ENCODE measurements at regions not wholly inside any gene's neighbourhood (a gene's known extent, or its start where the extent isn't known, plus 50 kb on each side); places are given as distances from the start of the nearest gene placed in this dataset.

GRCh38 chr2:136255648-136256461 lies 137.9 kb upstream of the CXCR4 start:
- H3K4me2 ChIP-seq (replicated peaks; ENCODE audit: extremely low read depth, low read length, poor library complexity, severe bottlenecking), result no peak overlapping the region
- peak overlapping the region; percentile 43 for H2AFZ ChIP-seq (ENCODE audit: insufficient read depth, low read depth, low read length, poor library complexity, severe bottlenecking)
- Mint-ChIP-seq H3K27ac (peak overlapping the region; percentile 94 to 96 (median 95)), H3K4me3 (no peak overlapping the region), H3K4me1 (peaks cover 57% of the 10 kb centered on the region), H3K9me3 (peaks cover 0 to 2% (median 0%) of the 10 kb centered on the region in 7 donors), H3K27me3 (ENCODE audit: low read depth in 3 of 3) (peaks cover 0 to 13% (median 0%) of the 10 kb centered on the region in 3 donors), H3K36me3 (peaks cover 3 to 6% of the 10 kb centered on the region in 2 donors)
- TF ChIP-seq CTCF (IDR thresholded peaks at IDR 0.05), result no peak
- H3K79me2 ChIP-seq (ENCODE audit: insufficient read depth, low read length), result no peaks in the 10 kb centered on the region
- H3K27me3 ChIP-seq (ENCODE audit: control insufficient read depth in 2 of 2, insufficient read depth in 2 of 2, low read length in 2 of 2), result no peaks in the 10 kb centered on the region
- no peak overlapping the region for H3K9ac ChIP-seq (ENCODE audit: insufficient read depth, low read length, poor library complexity, severe bottlenecking)
- intact Hi-C loops (cut with micrococcal nuclease), result loop anchor here in 1 of 2 donors (5.0 kb wide), 2 partner anchors 44 to 71 kb away; no protein-coding TSS in a partner anchor
- H3K27ac ChIP-seq (ENCODE audit: low read depth in 1 of 2, low read length in 2 of 2), result peak overlapping the region; percentile 88 to 91
- peaks cover 37 to 39% of the 10 kb centered on the region in 2 donors for H3K4me1 ChIP-seq (ENCODE audit: control insufficient read depth in 1 of 2, insufficient read depth in 2 of 2, low read length in 2 of 2)
- H4K20me1 ChIP-seq (ENCODE audit: insufficient read depth, low read length), result no peaks in the 10 kb centered on the region
- peak; percentile 87 to 95 (median 91) for DNase-seq
- no peaks in the 10 kb centered on the region for H3K36me3 ChIP-seq (replicated peaks in 1 of 2; ENCODE audit: control insufficient read depth in 1 of 2, insufficient read depth in 2 of 2, low read length in 2 of 2)
- no peaks in the 10 kb centered on the region for H3K9me3 ChIP-seq (replicated peaks in 1 of 2; ENCODE audit: control insufficient read depth in 1 of 2, insufficient read depth in 1 of 2, low read length in 2 of 2)
- H3K4me3 ChIP-seq (replicated peaks in 1 of 3; ENCODE audit: low read depth in 2 of 3, low read length in 3 of 3), result no peak overlapping the region
- 97% methylated on average over 4 of the region's 9 CpGs for WGBS (ENCODE audit: insufficient coverage)

DNA sequence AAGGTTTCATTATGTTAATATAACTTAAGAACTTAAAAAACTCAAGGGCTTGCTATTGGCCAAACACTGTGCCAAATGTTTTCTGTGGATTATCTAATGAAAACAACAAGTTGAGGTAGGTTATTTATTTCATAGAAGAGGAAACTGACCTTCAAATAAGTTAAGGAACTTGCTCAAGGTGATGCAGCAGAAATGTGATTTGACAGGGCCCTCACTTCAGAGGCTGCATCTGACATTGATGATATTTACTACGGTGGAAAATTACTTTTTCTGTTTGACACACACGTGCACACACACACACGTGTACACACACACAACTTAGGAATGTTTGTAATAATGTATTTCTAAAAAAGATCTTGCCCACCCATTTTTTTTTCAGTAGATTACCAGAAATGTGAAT lies 137.2 kb upstream of the CXCR4 start:
- intact Hi-C loops (cut with micrococcal nuclease), result loop anchor here in 1 of 2 donors (5.0 kb wide), 2 partner anchors 43 to 72 kb away; no protein-coding TSS in a partner anchor
- H3K27me3 ChIP-seq (ENCODE audit: control insufficient read depth in 2 of 2, insufficient read depth in 2 of 2, low read length in 2 of 2), result no peaks in the 10 kb centered on the region
- no peak overlapping the region for H2AFZ ChIP-seq (ENCODE audit: insufficient read depth, low read depth, low read length, poor library complexity, severe bottlenecking)
- H3K36me3 ChIP-seq (replicated peaks in 1 of 2; ENCODE audit: control insufficient read depth in 1 of 2, insufficient read depth in 2 of 2, low read length in 2 of 2), result no peaks in the 10 kb centered on the region
- H3K4me2 ChIP-seq (replicated peaks; ENCODE audit: extremely low read depth, low read length, poor library complexity, severe bottlenecking), result no peak overlapping the region
- DNase-seq, result peak in 2 of 3 donors; percentile 31 to 36
- Mint-ChIP-seq H3K4me1 (peaks cover 62% of the 10 kb centered on the region), H3K27ac (peak overlapping the region; percentile 94 to 96 (median 95)), H3K36me3 (peaks cover 3 to 6% of the 10 kb centered on the region in 2 donors), H3K27me3 (ENCODE audit: low read depth in 3 of 3) (peaks cover 0 to 13% (median 0%) of the 10 kb centered on the region in 3 donors), H3K4me3 (no peak overlapping the region), H3K9me3 (peaks cover 0 to 3% (median 0%) of the 10 kb centered on the region in 7 donors)
- no peak overlapping the region for H3K9ac ChIP-seq (ENCODE audit: insufficient read depth, low read length, poor library complexity, severe bottlenecking)
- H3K27ac ChIP-seq (ENCODE audit: low read depth in 1 of 2, low read length in 2 of 2), result peak overlapping the region in 1 of 2 donors; percentile 88
- peaks cover 42 to 44% of the 10 kb centered on the region in 2 donors for H3K4me1 ChIP-seq (ENCODE audit: control insufficient read depth in 1 of 2, insufficient read depth in 2 of 2, low read length in 2 of 2)
- no peaks in the 10 kb centered on the region for H3K9me3 ChIP-seq (replicated peaks in 1 of 2; ENCODE audit: control insufficient read depth in 1 of 2, insufficient read depth in 1 of 2, low read length in 2 of 2)
- no peaks in the 10 kb centered on the region for H4K20me1 ChIP-seq (ENCODE audit: insufficient read depth, low read length)
- no peak for TF ChIP-seq CTCF (IDR thresholded peaks at IDR 0.05)
- WGBS (ENCODE audit: insufficient coverage), result no CpG with 5 or more reads among the region's 3 CpGs
- no peaks in the 10 kb centered on the region for H3K79me2 ChIP-seq (ENCODE audit: insufficient read depth, low read length)
- H3K4me3 ChIP-seq (replicated peaks in 1 of 3; ENCODE audit: low read depth in 2 of 3, low read length in 3 of 3), result no peak overlapping the region
